HG02973 (cell line): ENCODE measurements at regions not wholly inside any gene's neighbourhood (a gene's known extent, or its start where the extent isn't known, plus 50 kb on each side); places are given as distances from the start of the nearest gene placed in this dataset.

Experiments
- ATAC-seq: cut with Tn5 transposase; IDR thresholded peaks from one replicate; pipeline ENCODE4 v1.9.1; 2021; ENCODE audit warnings: moderate library complexity; ENCODE audit not compliant: unreplicated experiment

DNA sequence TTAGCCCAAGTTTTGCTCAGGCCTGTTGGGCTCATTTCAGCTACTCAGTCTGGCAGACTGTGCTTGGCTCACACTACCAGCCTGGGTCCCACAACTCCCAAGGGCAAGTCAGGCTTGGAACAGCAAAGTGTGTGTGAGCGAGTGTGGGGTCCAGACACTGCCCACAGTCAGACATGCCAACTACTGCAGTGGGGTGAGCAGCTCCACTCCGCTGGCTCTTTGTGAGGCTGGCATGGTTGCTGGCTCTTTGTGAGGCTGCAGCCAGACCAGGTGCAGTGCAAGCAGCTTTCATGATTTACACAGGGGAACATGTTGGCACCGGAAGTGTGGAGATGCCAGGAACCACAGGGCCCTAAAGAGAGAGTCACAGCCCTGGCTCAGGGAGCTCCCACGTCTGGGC, 606.7 kb upstream of the FAM174A start:
- ATAC-seq, result no peak

- ATAC-seq, result no peak
These were observed 608.7 kb upstream of the FAM174A start for GRCh38 chr5:99926463-99926862.

DNA sequence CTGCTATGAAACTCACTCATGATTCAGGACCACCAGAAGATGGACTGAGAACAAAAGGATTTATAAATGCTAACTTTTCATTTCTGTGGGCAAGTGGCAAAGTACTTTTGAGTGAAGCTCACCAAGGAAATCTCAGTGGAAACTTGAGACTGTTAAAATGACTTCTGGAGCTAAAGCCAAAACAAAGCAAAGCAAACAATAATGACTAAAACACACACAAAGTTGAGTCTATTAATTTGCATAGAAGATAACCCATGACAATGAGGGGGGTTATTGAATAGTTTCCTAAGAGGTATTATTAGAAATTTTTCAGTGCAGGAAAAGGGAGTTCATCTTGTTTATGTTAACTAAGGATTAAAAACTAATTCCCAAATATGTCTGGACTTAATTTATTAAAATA, 612.8 kb upstream of the FAM174A start:
- no peak for ATAC-seq

DNA sequence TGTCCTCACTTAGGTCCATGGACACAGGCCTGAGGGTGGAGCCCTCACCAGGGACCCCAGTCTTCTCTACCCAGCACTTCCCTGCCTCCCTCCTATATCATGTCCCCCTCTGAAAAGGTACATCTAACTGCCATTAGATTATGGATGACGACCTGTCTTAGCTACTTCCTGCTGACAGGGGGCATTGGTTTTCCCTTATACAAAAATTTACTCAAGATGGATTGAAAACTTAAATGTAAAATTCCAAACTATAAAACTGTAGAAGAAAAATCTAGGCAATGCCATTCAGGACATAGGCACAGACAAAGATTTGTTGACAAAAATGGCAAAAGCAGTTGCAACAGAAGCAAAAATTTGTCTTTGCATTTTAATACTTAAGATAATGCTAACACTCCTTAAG, 623.2 kb upstream of the FAM174A start:
- ATAC-seq, result no peak

GRCh38 chr5:99906776-99907175, 628.4 kb upstream of the FAM174A start:
- no peak for ATAC-seq

GRCh38 chr5:99901972-99902371, 633.2 kb upstream of the FAM174A start:
- no peak for ATAC-seq

GRCh38 chr5:99900302-99900852, 634.8 kb upstream of the FAM174A start:
- no peak for ATAC-seq

DNA sequence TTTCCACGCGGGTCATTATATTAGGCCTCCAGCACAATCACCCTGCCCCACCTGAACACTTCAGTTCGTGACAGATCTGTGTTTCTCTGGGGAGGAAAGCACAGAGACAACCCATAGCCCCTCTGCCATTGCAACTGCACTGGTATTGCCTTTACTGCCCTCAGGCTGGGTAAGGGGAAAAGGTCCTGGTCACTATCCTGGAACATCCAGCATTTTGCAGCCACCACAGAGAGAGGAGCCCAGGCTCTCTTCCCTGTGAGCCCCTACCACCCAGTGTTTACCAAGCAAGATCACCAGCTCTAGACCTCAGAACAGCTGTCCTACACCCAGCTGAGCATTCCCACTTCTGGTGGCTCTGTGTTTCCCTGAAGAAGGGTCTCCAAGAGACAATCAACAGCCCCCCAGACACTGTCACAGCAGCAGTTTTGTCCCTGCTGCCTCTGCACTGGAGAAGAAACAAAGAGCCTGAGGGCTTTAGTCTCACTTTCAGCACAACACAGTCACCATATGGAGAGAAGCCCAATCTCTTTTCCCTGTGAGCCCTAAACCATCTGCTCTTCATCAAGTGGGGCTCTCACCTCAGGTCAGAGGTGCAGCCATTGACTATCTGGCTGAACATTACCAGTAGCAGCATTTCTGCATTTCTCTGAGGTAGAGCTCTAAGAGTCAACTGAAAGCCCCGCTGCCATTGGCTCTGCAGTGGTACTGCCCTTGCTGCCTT, 655.2 kb upstream of the FAM174A start:
- ATAC-seq, result no peak

GRCh38 chr5:99878830-99879229, 656.3 kb upstream of the FAM174A start:
- ATAC-seq, result no peak

DNA sequence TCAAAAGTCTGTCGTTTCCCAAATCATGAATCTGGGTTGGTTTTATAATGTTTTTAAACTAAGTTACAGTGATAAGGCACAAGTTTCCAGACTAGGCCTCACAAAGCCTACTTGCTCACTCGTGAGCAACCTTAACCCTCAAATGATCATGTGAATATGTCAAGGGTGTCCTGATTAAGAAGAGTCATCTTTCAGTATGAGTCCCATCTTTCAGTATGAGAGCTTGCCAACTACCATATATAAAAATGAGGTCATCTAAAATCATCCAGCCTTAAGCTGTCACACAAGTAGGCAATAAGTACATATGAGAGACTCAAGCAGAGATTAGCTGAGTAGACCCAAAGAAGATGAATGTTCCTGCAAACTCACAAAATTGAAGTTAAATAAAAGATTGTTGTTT, 668.4 kb upstream of the FAM174A start:
- ATAC-seq, result peak; percentile 90

GRCh38 chr5:99865159-99865558, 670.0 kb upstream of the FAM174A start:
- no peak for ATAC-seq

DNA sequence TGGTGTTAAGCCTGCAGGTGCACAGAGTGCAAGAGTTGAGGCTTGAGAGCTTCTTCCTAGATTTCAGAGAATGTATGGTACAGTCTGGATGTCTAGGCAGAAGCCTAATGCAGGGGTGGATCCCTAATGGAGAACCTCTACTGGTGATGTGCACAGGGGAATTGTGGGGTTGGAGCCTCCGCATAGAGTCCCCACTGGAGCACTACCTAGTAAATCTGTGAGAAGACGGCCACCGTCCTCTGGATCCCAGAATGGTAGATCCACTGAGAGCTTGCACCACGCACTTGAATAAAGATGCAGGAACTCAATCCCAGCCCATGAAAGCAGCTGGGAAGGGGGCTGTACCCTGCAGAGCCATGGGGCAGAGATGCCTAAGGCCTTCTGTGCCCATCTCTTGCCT, 699.4 kb upstream of the FAM174A start:
- no peak for ATAC-seq

DNA sequence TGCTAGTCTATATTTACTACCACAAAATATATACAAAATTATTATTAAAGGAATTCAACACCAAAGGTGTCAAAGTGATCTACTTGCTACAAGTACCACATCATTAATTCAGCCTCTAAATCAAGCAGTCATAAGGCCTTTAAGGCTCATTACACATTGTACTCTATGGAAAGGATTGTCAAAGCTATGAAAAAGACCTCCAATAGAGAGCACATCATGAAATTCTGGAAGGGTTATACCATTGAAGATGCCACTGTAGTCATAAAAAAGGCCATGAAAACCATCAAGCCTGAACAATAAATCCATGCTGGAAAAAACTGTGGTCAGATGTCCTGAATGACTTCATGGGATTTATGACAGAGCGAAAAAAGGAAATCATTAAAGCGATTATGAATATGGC, 708.0 kb upstream of the FAM174A start:
- ATAC-seq, result no peak

DNA sequence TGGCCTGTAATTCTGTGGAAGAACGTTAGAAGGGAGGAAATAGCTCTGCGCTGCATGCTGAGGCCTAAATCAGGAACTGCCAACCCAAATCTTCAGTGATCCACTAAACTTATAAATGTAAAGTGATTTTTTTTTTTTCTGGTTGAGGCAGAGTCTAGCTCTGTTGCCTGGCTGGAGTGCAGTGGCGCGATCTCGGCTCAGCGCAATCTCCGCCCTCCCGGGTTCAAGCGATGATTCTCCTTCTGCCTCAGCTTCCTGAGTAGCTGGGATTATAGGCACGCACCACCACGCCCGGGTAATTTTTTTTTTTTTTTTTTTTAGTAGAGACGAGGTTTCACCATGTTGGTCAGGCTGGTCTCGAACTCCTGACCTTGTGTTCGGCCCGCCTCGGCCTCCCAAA, 717.4 kb upstream of the FAM174A start:
- no peak for ATAC-seq

DNA sequence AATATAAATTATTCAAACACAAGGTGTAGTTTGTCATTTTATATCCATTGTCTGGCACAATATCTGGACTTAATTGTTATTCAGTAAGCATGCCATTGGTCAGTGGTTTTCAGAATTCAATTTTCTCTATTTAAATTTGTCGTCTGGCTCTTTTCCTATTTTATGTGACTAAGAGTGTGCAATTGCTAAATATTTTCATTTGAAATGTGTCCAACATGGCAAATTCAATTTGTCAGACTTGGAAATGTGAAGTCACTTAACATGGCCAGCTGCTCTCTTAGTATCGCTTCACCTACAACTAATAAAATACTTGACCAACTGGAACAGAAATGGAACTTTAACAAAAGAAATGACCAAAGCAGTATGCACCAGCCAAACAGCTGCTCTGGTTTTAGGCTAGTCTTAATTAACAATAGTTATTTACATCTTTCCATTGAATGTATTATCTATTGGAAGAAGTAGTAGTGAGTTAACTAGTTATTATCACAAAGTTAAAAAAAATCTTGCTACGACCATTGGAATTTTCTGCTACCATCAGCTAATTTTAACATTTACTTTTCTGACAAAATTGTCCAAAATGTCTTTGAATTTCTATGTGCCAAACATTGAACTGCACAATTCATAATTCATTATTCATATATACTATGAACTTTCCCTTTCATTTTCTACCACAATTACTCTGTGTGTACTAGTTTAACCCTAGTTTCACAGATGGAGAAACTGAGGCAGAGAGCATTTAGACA, 720.7 kb upstream of the FAM174A start:
- no peak for ATAC-seq

DNA sequence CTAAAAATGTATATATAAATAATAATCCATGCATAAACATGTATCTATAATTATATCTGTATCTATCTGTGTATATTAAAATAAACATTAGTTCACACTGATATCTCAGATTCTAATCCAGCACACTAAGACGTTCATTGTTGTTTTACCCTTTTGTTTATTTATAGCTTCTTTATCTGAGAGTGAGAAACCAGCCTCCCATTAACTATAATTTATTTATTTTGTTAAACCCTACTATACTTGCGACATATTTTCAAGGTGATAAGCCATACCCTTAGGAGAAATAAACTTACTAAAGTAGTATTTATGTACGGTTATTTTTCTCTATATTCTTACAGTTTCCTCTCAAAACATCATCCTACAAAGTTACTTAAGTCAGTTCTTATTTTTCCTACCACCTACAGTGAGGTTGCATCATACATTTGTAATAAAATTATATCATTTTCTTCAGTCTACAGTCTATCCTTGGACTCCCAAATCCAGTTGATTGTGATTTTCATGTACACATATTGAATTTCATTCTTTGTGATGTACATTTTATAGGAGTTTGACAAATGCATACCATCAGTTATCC, 726.4 kb upstream of the FAM174A start:
- no peak for ATAC-seq

DNA sequence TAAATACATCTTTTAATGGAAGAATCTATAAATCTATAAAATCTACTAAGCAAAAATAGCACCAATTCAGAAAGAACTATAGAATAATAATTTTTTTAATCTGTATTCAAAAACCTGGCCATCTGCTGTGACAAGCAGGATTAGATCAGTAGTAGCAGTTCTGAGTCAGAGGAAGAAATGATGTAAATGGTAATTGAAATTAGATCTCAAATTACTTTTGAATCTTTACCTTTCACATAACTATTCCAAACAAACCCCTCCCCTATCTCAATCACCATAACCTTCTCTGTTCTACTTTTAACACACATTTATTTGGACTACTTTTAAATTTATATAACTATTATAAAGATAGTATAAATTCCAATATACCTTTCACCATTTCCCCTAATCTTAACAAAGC, 727.8 kb upstream of the FAM174A start:
- no peak for ATAC-seq

DNA sequence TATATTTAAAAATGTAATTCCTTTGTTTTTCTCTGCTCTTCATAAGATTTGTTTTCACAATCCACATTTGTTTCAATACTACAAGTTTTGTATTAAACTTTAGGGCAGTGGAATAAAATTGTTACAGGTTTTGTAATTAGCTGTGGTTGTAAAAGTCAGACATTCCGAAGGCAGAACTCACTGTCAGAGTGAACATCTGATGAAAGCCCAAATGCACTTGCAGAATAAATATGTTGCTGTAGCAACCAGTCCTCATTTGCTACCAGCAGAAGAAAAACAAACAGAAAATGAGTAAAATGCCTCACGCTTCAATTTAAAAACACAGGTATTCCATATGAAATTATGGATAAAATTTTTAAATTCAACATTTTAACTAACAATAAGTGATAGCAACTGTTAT, 740.1 kb upstream of the FAM174A start:
- no peak for ATAC-seq

- no peak for ATAC-seq
These were observed 746.7 kb upstream of the FAM174A start for GRCh38 chr5:99788482-99788881.

DNA sequence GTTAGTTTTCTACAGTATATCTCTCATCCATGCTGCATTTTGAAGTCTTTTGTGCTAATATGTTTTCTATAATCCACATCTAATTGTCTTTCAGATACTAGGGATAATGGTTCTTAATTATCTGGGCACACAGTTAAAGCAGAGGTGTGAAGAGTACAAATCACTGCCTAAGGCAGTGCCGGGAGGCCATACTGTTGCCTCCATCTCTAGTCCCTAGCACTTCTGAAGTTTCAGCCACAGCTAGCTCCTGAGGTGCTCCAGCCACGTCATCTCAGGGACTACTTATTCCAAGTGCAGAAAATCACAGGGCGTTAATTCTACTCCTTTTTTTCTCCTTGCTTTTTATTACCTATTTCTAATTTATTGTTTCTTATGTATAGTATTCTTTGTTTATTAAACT, 760.0 kb upstream of the FAM174A start:
- no peak for ATAC-seq

- ATAC-seq, result no peak
These were observed 761.9 kb upstream of the FAM174A start for GRCh38 chr5:99773290-99773689.

GRCh38 chr5:99771296-99771695, 763.9 kb upstream of the FAM174A start:
- ATAC-seq, result no peak
